H1 (cell line): ENCODE measurements at regions not wholly inside any gene's neighbourhood (a gene's known extent, or its start where the extent isn't known, plus 50 kb on each side); places are given as distances from the start of the nearest gene placed in this dataset.

ENCODE experiments used
- CHD7 ChIP-seq: fragments of 300-600 bp; sonication (generic); IDR thresholded peaks from 2 replicates; pipeline ENCODE4 v1.7.1; 2012; ENCODE audit warnings: low read length, moderate library complexity, mild to moderate bottlenecking, inconsistent platforms; ENCODE audit not compliant: insufficient replicate concordance
- CTCF ChIP-seq, 3 experiments: IDR thresholded peaks; 1 replicate in 2 of 3; 2 replicates in 1 of 3; pipeline versions ENCODE4 v1.5.1 to v1.6.1; 2011; ENCODE audit warnings: low read length in 3 of 3, mild to moderate bottlenecking in 3 of 3, inconsistent platforms in 2 of 3, low read depth in 1 of 3, moderate library complexity in 1 of 3; ENCODE audit not compliant: insufficient read depth in 1 of 3; ENCODE audit errors: control extremely low read depth in 1 of 3
- EZH2 ChIP-seq: fragments of 200-600 bp; sonication (generic); IDR thresholded peaks from 2 replicates; pipeline ENCODE4 v1.7.1; 2012; ENCODE audit warnings: low read depth, mild to moderate bottlenecking, moderate library complexity, low read length, inconsistent platforms; ENCODE audit not compliant: severe bottlenecking
- GABPA ChIP-seq: IDR thresholded peaks from 2 replicates; pipeline ENCODE4 v1.6.1; 2011; ENCODE audit warnings: mild to moderate bottlenecking, low read length, moderate library complexity, borderline replicate concordance; ENCODE audit not compliant: insufficient read depth
- GTF2F1 ChIP-seq: IDR thresholded peaks from 2 replicates; pipeline ENCODE4 v1.6.1; 2012; ENCODE audit warnings: low read depth, low read length, improper control_type of control experiment, borderline replicate concordance
- KDM5A ChIP-seq: fragments of 200-600 bp; IDR thresholded peaks from 2 replicates; pipeline ENCODE4 v1.7.1; 2012; ENCODE audit warnings: mild to moderate bottlenecking, low read length, inconsistent platforms, mixed read lengths
- SP4 ChIP-seq: IDR thresholded peaks from 2 replicates; pipeline ENCODE4 v1.6.1; 2012; ENCODE audit warnings: low read length, inconsistent platforms

- TF ChIP-seq SP4 (no peak), CHD7 (no peak), KDM5A (no peak), CTCF (IDR thresholded peaks at IDR 0.05; ENCODE audit: control extremely low read depth in 1 of 3, insufficient read depth in 1 of 3, low read depth in 1 of 3, low read length in 3 of 3) (no peak), GABPA (no peak), EZH2 (no peak), GTF2F1 (no peak)
Measured at GRCh38 chr1:244113532-244114320, 62.6 kb downstream of the ZBTB18 start.
